Nephron progenitor cell (in vitro differentiated cells): ENCODE measurements at regions not wholly inside any gene's neighbourhood (a gene's known extent, or its start where the extent isn't known, plus 50 kb on each side); places are given as distances from the start of the nearest gene placed in this dataset.

Source experiments
- DNase-seq: peaks from one replicate; pipeline ENCODE4 v3.0.0; 2021
- H3K27ac Mint-ChIP-seq: 2 replicates; pipeline ENCODE4 v1.8.0; 2021; ENCODE audit warnings: mild to moderate bottlenecking, moderate library complexity, mixed read lengths
- H3K27me3 Mint-ChIP-seq: 2 replicates; pipeline ENCODE4 v1.8.0; 2021; ENCODE audit warnings: mild to moderate bottlenecking, low read depth, mixed read lengths; ENCODE audit not compliant: poor library complexity
- H3K36me3 Mint-ChIP-seq: 2 replicates; pipeline ENCODE4 v1.8.0; 2021; ENCODE audit warnings: low read depth, mixed read lengths
- H3K4me1 Mint-ChIP-seq: 2 replicates; pipeline ENCODE4 v1.8.0; 2021; ENCODE audit warnings: mixed read lengths
- H3K4me3 Mint-ChIP-seq: 2 replicates; pipeline ENCODE4 v1.8.0; 2021; ENCODE audit warnings: mild to moderate bottlenecking, moderate library complexity, mixed read lengths
- H3K9me3 Mint-ChIP-seq: 2 replicates; pipeline ENCODE4 v1.8.0; 2021; ENCODE audit warnings: mild to moderate bottlenecking, moderate library complexity, mixed read lengths
- TF ChIP-seq, protein P1 (sequence below): fragments of 200-600 bp; sonication (generic); IDR thresholded peaks from 2 replicates; pipeline ENCODE4 v1.5.0; 2021; ENCODE audit warnings: antibody characterized with exemption

DNA sequence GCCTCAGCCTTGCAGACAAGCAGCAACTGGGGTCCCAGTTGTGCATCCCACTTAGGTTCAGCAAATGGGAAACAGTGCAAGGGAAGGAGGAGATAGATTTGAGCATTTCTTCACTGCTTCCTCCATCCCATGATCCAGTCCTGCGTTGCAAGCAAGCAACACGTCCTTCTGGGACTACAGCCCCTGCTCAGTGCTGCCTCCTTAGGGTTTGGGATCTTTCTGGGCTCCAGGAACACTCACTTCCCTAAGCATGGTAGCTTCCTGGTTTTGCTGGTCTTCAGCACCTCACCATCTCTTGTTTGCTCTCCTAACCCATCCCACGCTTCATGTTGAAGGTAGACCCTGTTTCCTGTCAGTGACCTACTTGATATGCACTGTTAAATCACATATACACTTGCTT, 444.7 kb downstream of the MED10 start:
- TF ChIP-seq, protein P1, sequence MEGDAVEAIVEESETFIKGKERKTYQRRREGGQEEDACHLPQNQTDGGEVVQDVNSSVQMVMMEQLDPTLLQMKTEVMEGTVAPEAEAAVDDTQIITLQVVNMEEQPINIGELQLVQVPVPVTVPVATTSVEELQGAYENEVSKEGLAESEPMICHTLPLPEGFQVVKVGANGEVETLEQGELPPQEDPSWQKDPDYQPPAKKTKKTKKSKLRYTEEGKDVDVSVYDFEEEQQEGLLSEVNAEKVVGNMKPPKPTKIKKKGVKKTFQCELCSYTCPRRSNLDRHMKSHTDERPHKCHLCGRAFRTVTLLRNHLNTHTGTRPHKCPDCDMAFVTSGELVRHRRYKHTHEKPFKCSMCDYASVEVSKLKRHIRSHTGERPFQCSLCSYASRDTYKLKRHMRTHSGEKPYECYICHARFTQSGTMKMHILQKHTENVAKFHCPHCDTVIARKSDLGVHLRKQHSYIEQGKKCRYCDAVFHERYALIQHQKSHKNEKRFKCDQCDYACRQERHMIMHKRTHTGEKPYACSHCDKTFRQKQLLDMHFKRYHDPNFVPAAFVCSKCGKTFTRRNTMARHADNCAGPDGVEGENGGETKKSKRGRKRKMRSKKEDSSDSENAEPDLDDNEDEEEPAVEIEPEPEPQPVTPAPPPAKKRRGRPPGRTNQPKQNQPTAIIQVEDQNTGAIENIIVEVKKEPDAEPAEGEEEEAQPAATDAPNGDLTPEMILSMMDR: no peak

GRCh38 chr5:5932824-5933223, 445.5 kb downstream of the MED10 start:
- DNase-seq: no peak
- H3K27me3 Mint-ChIP-seq: peaks cover 28% of the 10 kb centered on the region
- no peak overlapping the region for H3K27ac Mint-ChIP-seq
- no peak overlapping the region for H3K4me3 Mint-ChIP-seq
- no peaks in the 10 kb centered on the region for H3K36me3 Mint-ChIP-seq
- H3K9me3 Mint-ChIP-seq: no peaks in the 10 kb centered on the region
- peaks cover 9% of the 10 kb centered on the region for H3K4me1 Mint-ChIP-seq
- TF ChIP-seq, protein P1: no peak

More for the DNA sequence above, 444.7 kb downstream of the MED10 start:
- no peaks in the 10 kb centered on the region for H3K36me3 Mint-ChIP-seq
- peaks cover 9% of the 10 kb centered on the region for H3K4me1 Mint-ChIP-seq
- H3K4me3 Mint-ChIP-seq: no peak overlapping the region
- H3K9me3 Mint-ChIP-seq: no peaks in the 10 kb centered on the region
- no peak for DNase-seq
- peak overlapping the region; percentile 43 for H3K27ac Mint-ChIP-seq
- H3K27me3 Mint-ChIP-seq: peaks cover 22% of the 10 kb centered on the region

DNA sequence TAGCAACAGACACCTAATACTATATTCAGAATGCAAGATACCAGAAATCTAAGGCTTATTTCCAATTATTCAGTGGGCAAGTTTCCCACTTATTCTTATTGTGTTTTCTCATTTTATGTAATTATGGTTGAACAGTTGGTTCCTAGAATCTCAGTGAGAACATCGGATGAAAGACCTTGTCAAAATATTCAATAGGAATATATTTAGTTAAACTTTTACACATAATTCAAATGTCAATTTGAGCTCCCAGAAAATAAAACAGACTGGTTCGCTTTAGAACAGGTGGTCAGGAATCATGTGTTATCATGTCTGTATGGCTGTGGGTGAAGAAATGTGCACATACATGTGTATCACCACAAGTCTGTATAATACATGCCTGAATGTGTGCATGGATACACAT, 447.8 kb downstream of the MED10 start:
- Mint-ChIP-seq H3K4me1 (peaks cover 5% of the 10 kb centered on the region), H3K4me3 (no peak overlapping the region), H3K36me3 (no peaks in the 10 kb centered on the region), H3K9me3 (no peaks in the 10 kb centered on the region), H3K27me3 (peaks cover 34% of the 10 kb centered on the region), H3K27ac (no peak overlapping the region)
- TF ChIP-seq, protein P1: no peak
- DNase-seq: no peak

DNA sequence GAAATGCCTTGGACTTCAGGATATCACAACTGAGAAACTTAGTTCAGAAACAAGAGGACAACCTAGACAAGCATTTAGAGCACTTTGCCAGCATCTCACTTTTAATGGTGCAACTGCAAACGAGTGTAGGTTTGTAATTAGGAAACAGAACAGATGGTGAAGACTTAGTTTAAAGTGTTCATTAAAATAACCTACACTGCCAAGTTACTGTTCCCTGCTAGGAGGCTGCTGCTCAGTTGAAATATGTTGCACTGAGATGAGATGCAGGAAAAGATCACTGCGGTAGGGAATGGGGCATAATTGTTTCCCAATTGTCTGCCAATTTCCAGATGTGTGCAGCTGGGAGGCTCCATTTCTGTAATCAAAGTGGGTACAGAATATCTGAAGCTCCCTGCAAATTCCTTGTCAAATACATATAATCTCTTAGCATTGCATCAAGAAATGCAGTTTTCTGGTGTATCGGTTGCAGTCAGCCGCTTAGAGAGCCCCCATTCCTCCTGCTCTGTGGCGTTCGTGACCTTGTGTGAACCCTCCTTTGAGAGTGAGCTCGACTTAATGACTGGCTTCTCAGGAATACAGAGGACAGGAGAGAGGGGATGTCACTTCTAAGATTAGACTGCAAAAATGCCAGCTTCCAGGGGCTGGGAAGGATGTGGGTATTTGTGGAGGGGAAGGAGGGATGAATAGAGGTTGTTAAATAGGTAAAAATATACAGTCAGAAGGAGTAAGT, 448.9 kb downstream of the MED10 start:
- H3K9me3 Mint-ChIP-seq: no peaks in the 10 kb centered on the region
- peaks cover 34% of the 10 kb centered on the region for H3K27me3 Mint-ChIP-seq
- no peak overlapping the region for H3K4me3 Mint-ChIP-seq
- no peak for DNase-seq
- no peak overlapping the region for H3K27ac Mint-ChIP-seq
- no peaks in the 10 kb centered on the region for H3K36me3 Mint-ChIP-seq
- H3K4me1 Mint-ChIP-seq: peaks cover 5% of the 10 kb centered on the region
- TF ChIP-seq, protein P1: no peak

GRCh38 chr5:5925191-5925590, 453.2 kb downstream of the MED10 start:
- no peak overlapping the region for H3K4me3 Mint-ChIP-seq
- no peak for DNase-seq
- TF ChIP-seq, protein P1: no peak
- peaks cover 5% of the 10 kb centered on the region for H3K4me1 Mint-ChIP-seq
- H3K27me3 Mint-ChIP-seq: peaks cover 20% of the 10 kb centered on the region
- no peak overlapping the region for H3K27ac Mint-ChIP-seq
- no peaks in the 10 kb centered on the region for H3K9me3 Mint-ChIP-seq
- no peaks in the 10 kb centered on the region for H3K36me3 Mint-ChIP-seq

GRCh38 chr5:5919411-5919810, 458.9 kb downstream of the MED10 start:
- Mint-ChIP-seq H3K27ac (no peak overlapping the region), H3K27me3 (peaks cover 4% of the 10 kb centered on the region), H3K36me3 (no peaks in the 10 kb centered on the region), H3K4me1 (peaks cover 5% of the 10 kb centered on the region), H3K9me3 (no peaks in the 10 kb centered on the region), H3K4me3 (no peak overlapping the region)
- no peak for DNase-seq
- TF ChIP-seq, protein P1: no peak
